ENCODE measurements at regions not wholly inside any gene's neighbourhood (a gene's known extent, or its start where the extent isn't known, plus 50 kb on each side); places are given as distances from the start of the nearest gene placed in this dataset.

GRCh38 chr12:3988519-3989217, 115.5 kb upstream of the PARP11 start:
- peak; percentile 28 for DNase-seq

- DNase-seq = no peak
Measured at GRCh38 chr12:3987571-3987970, 114.4 kb upstream of the PARP11 start.

GRCh38 chr12:3980504-3981272, 107.5 kb upstream of the PARP11 start:
- no peak for DNase-seq

GRCh38 chr12:3977621-3978020, 104.4 kb upstream of the PARP11 start:
- no peak for DNase-seq

GRCh38 chr12:3976351-3976938, 103.2 kb upstream of the PARP11 start:
- no peak for DNase-seq

GRCh38 chr12:3975652-3976051, 102.5 kb upstream of the PARP11 start:
- no peak for DNase-seq

GRCh38 chr12:3974883-3975282, 101.7 kb upstream of the PARP11 start:
- DNase-seq = no peak

GRCh38 chr12:3973973-3974644, 100.9 kb upstream of the PARP11 start:
- DNase-seq = no peak

- DNase-seq = no peak
Measured at GRCh38 chr12:3973269-3973884, 100.2 kb upstream of the PARP11 start.

- no peak for DNase-seq
Measured at GRCh38 chr12:3972576-3972975, 99.4 kb upstream of the PARP11 start.

- DNase-seq = no peak
Measured at GRCh38 chr12:3968523-3968922, 95.3 kb upstream of the PARP11 start.

GRCh38 chr12:3967556-3968160, 94.5 kb upstream of the PARP11 start:
- DNase-seq = no peak

GRCh38 chr12:3966376-3966775, 93.2 kb upstream of the PARP11 start:
- DNase-seq = no peak

- no peak for DNase-seq
Measured at GRCh38 chr12:3965046-3965445, 91.8 kb upstream of the PARP11 start.

- peak; percentile 4 for DNase-seq
Measured at GRCh38 chr12:3964439-3964838, 91.2 kb upstream of the PARP11 start.

GRCh38 chr12:3962631-3963483, 89.7 kb upstream of the PARP11 start:
- no peak for DNase-seq

- no peak for DNase-seq
Measured at GRCh38 chr12:3961591-3961990, 88.4 kb upstream of the PARP11 start.

- DNase-seq = no peak
Measured at GRCh38 chr12:3959799-3960560, 86.8 kb upstream of the PARP11 start.

- no peak for DNase-seq
Measured at GRCh38 chr12:3958534-3958933, 85.3 kb upstream of the PARP11 start.

GRCh38 chr12:3951380-3952135, 78.4 kb upstream of the PARP11 start:
- no peak for DNase-seq
